C4-2B (cell line): ENCODE measurements at regions not wholly inside any gene's neighbourhood (a gene's known extent, or its start where the extent isn't known, plus 50 kb on each side); places are given as distances from the start of the nearest gene placed in this dataset.

ENCODE experiments used
- ZFX ChIP-seq: fragments of 450-650 bp; IDR thresholded peaks from 2 replicates; pipeline ENCODE4 v1.6.1; 2017
- TF ChIP-seq, protein P1 (sequence below): fragments of 450-650 bp; conservative IDR thresholded peaks from 2 replicates; pipeline ENCODE4 v1.5.1; 2017; ENCODE audit warnings: mild to moderate bottlenecking

DNA sequence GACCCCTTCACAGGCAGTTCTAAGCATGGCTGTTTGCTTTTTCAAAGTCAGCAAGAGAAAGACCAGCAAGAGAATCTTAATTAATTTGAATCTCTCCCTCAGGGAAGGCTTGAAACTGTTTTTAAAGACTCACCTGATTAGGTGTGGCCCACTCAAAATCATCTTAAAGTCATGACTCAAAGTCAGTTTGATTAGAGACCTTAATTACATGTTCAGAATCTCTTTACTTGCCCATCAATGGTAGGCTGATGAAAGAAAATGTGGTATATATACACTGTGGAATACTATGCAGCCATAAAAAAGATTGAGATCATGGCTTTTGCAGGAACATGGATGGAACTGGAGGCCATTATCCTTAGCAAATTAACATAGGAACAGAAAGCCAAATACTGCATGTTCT lies 247.5 kb upstream of the PRKX start:
- TF ChIP-seq, protein P1, sequence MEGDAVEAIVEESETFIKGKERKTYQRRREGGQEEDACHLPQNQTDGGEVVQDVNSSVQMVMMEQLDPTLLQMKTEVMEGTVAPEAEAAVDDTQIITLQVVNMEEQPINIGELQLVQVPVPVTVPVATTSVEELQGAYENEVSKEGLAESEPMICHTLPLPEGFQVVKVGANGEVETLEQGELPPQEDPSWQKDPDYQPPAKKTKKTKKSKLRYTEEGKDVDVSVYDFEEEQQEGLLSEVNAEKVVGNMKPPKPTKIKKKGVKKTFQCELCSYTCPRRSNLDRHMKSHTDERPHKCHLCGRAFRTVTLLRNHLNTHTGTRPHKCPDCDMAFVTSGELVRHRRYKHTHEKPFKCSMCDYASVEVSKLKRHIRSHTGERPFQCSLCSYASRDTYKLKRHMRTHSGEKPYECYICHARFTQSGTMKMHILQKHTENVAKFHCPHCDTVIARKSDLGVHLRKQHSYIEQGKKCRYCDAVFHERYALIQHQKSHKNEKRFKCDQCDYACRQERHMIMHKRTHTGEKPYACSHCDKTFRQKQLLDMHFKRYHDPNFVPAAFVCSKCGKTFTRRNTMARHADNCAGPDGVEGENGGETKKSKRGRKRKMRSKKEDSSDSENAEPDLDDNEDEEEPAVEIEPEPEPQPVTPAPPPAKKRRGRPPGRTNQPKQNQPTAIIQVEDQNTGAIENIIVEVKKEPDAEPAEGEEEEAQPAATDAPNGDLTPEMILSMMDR: no peak
- TF ChIP-seq ZFX: no peak
